ENCODE measurements at regions not wholly inside any gene's neighbourhood (a gene's known extent, or its start where the extent isn't known, plus 50 kb on each side); places are given as distances from the start of the nearest gene placed in this dataset.

DNA sequence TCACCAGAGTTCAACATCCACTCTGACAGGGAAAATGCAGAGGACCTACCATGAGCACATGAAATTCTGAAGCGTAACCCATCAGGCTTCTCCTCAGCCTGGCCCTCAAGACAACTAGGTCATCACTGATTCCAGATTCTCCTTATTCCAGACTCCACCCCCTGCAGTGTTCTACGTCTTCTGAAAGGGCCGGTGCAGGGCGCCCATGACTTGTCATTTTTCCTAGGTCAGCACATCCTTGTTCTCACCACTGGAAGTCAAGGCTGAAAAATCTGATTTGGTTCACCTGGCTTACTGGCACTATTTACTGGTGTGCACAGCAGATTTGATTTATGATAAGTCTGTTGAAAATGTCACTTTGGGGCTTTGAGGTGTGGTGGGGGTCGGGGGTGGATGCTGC, 140.9 kb upstream of the KLF3 start:
- TF ChIP-seq ATF2 (CRISPR knock-in tag; IDR thresholded peaks at IDR 0.05), result no peak
- TF ChIP-seq CREB1 (IDR thresholded peaks at IDR 0.05), result no peak
- no peak for TF ChIP-seq CREB1 (CRISPR knock-in tag; IDR thresholded peaks at IDR 0.05)
